HCT116 (cell line): ENCODE measurements at regions not wholly inside any gene's neighbourhood (a gene's known extent, or its start where the extent isn't known, plus 50 kb on each side); places are given as distances from the start of the nearest gene placed in this dataset.

Experiments used
- ATF3 ChIP-seq: IDR thresholded peaks from 2 replicates; pipeline ENCODE4 v1.6.1; 2012
- EGR1 ChIP-seq: IDR thresholded peaks from 2 replicates; pipeline ENCODE4 v1.6.1; 2012; ENCODE audit warnings: low read depth
- EZH2 ChIP-seq: fragments of 200-600 bp; sonication (generic); IDR thresholded peaks from 2 replicates; pipeline ENCODE4 v1.6.1; 2017; ENCODE audit warnings: antibody characterized with exemption, mixed run types
- POLR2A ChIP-seq: IDR thresholded peaks from 2 replicates; pipeline ENCODE4 v1.7.0; 2011; ENCODE audit warnings: borderline replicate concordance; ENCODE audit not compliant: insufficient read depth, insufficient read length; ENCODE audit errors: extremely low read depth
- POLR2AphosphoS5 ChIP-seq: IDR thresholded peaks from 2 replicates; pipeline ENCODE4 v1.6.1; 2011; ENCODE audit warnings: mild to moderate bottlenecking, low read depth, low read length, moderate library complexity
- RAD21 ChIP-seq: IDR thresholded peaks from 2 replicates; pipeline ENCODE4 v1.6.1; 2012; ENCODE audit warnings: low read depth, mild to moderate bottlenecking
- SRF ChIP-seq: IDR thresholded peaks from 2 replicates; pipeline ENCODE4 v1.6.1; 2012; ENCODE audit warnings: low read depth
- YY1 ChIP-seq: IDR thresholded peaks from 2 replicates; pipeline ENCODE4 v1.6.1; 2011; ENCODE audit warnings: low read length, low read depth, moderate library complexity, mild to moderate bottlenecking; ENCODE audit not compliant: insufficient replicate concordance; ENCODE audit errors: extremely low read depth
- TF ChIP-seq, protein P1 (sequence below), 3 experiments: fragments of 200-600 bp in 1 of 3; sonication (generic) in 1 of 3; IDR thresholded peaks in 2 of 3; conservative IDR thresholded peaks in 1 of 3; 2 replicates each; pipeline ENCODE4 v1.5.1; 2012 to 2017; ENCODE audit warnings: low read depth in 2 of 3, low read length in 2 of 3, antibody characterized with exemption in 1 of 3, borderline replicate concordance in 1 of 3, control low read depth in 1 of 3, mild to moderate bottlenecking in 1 of 3, mixed read lengths in 1 of 3, mixed run types in 1 of 3, moderate library complexity in 1 of 3; ENCODE audit not compliant: insufficient read depth in 1 of 3

DNA sequence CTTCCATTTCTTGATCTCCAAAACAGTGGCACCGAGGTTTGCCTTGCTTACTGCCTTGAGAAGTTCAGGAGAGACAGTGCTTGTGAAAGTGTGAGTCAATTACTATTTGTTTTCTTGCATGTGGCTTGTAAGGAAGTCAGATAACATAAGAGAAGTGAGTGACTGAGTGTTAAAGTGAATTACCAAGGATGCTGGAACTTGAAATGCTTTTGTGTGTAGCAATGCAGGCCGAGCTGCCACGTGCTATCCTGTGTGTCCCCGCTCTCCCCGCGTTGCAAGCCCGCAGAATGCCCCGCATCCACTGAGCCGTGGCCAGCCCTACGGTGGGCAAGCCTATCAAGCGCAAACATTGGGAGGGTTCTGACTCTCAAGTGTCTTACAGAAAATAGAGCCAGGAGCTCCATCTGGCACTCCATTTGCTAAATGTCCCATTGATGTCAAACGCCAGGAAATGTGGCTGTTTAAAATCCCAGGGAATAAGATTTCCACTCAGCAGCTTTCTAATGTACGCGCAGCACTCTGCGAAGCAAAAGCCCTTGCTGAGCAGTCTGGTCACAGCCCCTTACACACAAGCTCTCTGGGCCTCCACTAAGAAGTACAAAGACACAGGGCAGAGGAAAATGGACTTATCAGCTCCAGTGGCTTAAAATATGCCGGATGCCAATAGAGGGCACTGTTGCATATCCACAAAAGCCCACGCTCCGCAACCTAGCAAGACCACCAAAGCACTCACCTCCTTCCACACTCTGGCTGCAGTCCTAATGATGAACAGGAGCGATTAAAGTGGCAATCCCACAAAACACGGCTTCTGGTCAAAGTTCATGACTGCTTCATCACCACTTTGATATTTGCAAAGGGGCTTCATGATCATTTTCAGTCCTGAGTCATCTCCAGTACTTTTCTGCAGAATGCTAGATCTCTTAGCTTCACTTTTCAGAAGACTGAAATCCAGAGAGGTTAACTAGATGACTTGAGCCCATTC, 158.0 kb upstream of the ITGB1 start:
- TF ChIP-seq POLR2A (no peak), POLR2AphosphoS5 (no peak), RAD21 (peak; percentile 74), SRF (no peak), YY1 (no peak), EZH2 (no peak), EGR1 (no peak), ATF3 (no peak)
- TF ChIP-seq, protein P1, sequence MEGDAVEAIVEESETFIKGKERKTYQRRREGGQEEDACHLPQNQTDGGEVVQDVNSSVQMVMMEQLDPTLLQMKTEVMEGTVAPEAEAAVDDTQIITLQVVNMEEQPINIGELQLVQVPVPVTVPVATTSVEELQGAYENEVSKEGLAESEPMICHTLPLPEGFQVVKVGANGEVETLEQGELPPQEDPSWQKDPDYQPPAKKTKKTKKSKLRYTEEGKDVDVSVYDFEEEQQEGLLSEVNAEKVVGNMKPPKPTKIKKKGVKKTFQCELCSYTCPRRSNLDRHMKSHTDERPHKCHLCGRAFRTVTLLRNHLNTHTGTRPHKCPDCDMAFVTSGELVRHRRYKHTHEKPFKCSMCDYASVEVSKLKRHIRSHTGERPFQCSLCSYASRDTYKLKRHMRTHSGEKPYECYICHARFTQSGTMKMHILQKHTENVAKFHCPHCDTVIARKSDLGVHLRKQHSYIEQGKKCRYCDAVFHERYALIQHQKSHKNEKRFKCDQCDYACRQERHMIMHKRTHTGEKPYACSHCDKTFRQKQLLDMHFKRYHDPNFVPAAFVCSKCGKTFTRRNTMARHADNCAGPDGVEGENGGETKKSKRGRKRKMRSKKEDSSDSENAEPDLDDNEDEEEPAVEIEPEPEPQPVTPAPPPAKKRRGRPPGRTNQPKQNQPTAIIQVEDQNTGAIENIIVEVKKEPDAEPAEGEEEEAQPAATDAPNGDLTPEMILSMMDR (IDR thresholded peaks at IDR 0.05 in 2 of 3, conservative IDR thresholded peaks at IDR 0.05 in 1 of 3; ENCODE audit: borderline replicate concordance in 1 of 3, insufficient read depth in 1 of 3, low read depth in 2 of 3, low read length in 2 of 3): peak; percentile 59 to 73 (median 71); a peak in 5 of 6 replicates
